Gastrocnemius medialis (tissue), 4 donors: ENCODE measurements at regions not wholly inside any gene's neighbourhood (a gene's known extent, or its start where the extent isn't known, plus 50 kb on each side); places are given as distances from the start of the nearest gene placed in this dataset.
A peak's percentile ranks its signal among the peaks of the same experiment; 100 is the strongest.

Experiments used
- ATAC-seq, 2 donors: fragments of 150-250 bp; one replicate each; pipeline ENCODE4 v1.9.1; 2016
- DNase-seq, 2 donors: peaks; one replicate each; pipeline ENCODE4 v3.0.0-alpha.2; 2019
- H3K27ac ChIP-seq, 4 donors: fragments of 200-600 bp; sonication (generic); 1 replicate in 1 of 4; 2 replicates in 3 of 4; pipeline ENCODE4 v1.5.1; 2016 to 2018; ENCODE audit warnings: mild to moderate bottlenecking in 2 of 4, moderate library complexity in 1 of 4
- H3K27me3 ChIP-seq, 3 donors: fragments of 200-600 bp; sonication (generic) in 2 of 3; 1 replicate in 1 of 3; 2 replicates in 2 of 3; pipeline versions ENCODE4 v1.5.1 to v1.6.0; 2016 to 2019; ENCODE audit warnings: mild to moderate bottlenecking in 1 of 3, moderate library complexity in 1 of 3
- H3K36me3 ChIP-seq, 2 donors: fragments of 200-600 bp; sonication (generic) in 1 of 2; one replicate each; pipeline ENCODE4 v1.5.1; 2017 to 2018
- H3K4me1 ChIP-seq, 2 donors: fragments of 200-600 bp; sonication (generic) in 1 of 2; one replicate each; pipeline ENCODE4 v1.5.1; 2016 to 2017; ENCODE audit warnings: mild to moderate bottlenecking in 2 of 2
- H3K4me3 ChIP-seq, 4 donors: fragments of 200-600 bp; sonication (generic) in 3 of 4; 1 replicate in 1 of 4; 2 replicates in 3 of 4; pipeline ENCODE4 v1.5.1; 2016 to 2019; ENCODE audit warnings: mild to moderate bottlenecking in 2 of 4
- H3K9me3 ChIP-seq, 3 donors: fragments of 200-600 bp; sonication (generic) in 2 of 3; 1 replicate in 1 of 3; 2 replicates in 2 of 3; pipeline ENCODE4 v1.5.1; 2016 to 2019
- POLR2A ChIP-seq, 2 donors: fragments of 450-650 bp; IDR thresholded peaks; one replicate each; pipeline ENCODE4 v1.6.1; 2017; ENCODE audit warnings: antibody characterized with exemption in 2 of 2, mild to moderate bottlenecking in 2 of 2, moderate library complexity in 2 of 2
- in situ Hi-C, 4 donors: fragments of 200-750 bp; cut with MboI; loops; one replicate each; pipeline versions ENCODE4 v1.15.0 to v1.8.0; 2017; ENCODE audit warnings: low sequenced_read_pairs in 4 of 4
- intact Hi-C: fragments of 100-400 bp; cut with DNase I; formaldehyde crosslinking; loops from one replicate; pipeline ENCODE4 v1.15.1; 2023; ENCODE audit warnings: low total_unique reads
- microRNA-seq, 2 donors: library from miRNA; unstranded; fragments of <30 nt; microRNA quantifications; one replicate each; pipeline ENCODE4, GENCODE V29; 2016; ENCODE audit warnings: borderline replicate concordance in 2 of 2
- TF ChIP-seq, protein P1 (sequence below), 5 experiments: fragments of 450-650 bp in 3 of 5; fragments of 200-600 bp in 2 of 5; sonication (generic) in 2 of 5; IDR thresholded peaks in 4 of 5; conservative IDR thresholded peaks in 1 of 5; 1 replicate in 4 of 5; 2 replicates in 1 of 5; pipeline ENCODE4 v1.5.1; 2016 to 2019; ENCODE audit warnings: antibody characterized with exemption in 5 of 5, mild to moderate bottlenecking in 3 of 5, moderate library complexity in 3 of 5

DNA sequence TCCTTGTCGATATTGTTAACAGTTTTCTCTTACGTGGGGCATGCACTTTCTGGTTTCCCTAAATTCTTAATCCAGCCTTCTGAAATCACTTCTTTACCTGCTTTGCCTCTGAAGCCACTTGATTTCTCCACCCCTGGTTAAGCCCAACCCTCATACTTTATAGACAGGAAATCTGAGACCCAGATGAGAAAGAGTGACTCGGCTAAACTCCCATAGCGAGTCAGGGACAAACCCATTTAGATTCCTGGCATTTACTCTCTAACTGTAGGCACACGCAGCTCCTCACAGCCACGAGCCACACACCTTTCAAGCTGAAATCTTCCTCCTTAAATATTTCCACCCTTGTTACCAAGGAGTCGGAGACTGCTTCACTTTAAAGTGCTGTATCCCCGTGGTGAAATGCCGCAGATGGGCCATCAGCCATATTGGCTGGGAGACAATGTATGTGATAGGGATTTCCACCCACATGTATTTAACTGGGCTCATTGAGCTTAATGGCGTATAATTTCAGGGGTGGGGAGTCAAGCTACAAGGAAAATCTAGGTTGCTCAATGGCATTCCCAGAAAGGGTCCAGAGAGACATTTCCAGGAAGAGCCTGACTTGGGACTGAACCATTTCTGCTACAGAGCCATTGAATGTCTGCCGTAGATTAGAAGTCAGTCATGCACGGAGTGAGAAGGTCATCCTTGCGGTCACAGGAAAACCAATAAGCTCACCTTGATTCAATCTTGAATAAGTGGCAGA, 49.9 kb upstream of the GRK3 start:
- no peak for TF ChIP-seq POLR2A (IDR thresholded peaks at IDR 0.05)
- TF ChIP-seq, protein P1, sequence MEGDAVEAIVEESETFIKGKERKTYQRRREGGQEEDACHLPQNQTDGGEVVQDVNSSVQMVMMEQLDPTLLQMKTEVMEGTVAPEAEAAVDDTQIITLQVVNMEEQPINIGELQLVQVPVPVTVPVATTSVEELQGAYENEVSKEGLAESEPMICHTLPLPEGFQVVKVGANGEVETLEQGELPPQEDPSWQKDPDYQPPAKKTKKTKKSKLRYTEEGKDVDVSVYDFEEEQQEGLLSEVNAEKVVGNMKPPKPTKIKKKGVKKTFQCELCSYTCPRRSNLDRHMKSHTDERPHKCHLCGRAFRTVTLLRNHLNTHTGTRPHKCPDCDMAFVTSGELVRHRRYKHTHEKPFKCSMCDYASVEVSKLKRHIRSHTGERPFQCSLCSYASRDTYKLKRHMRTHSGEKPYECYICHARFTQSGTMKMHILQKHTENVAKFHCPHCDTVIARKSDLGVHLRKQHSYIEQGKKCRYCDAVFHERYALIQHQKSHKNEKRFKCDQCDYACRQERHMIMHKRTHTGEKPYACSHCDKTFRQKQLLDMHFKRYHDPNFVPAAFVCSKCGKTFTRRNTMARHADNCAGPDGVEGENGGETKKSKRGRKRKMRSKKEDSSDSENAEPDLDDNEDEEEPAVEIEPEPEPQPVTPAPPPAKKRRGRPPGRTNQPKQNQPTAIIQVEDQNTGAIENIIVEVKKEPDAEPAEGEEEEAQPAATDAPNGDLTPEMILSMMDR (IDR thresholded peaks at IDR 0.05 in 4 of 5, conservative IDR thresholded peaks at IDR 0.05 in 1 of 5): no peak
- Histone ChIP-seq H3K27me3 (no peaks in the 10 kb centered on the region), H3K4me1 (no peaks in the 10 kb centered on the region), H3K9me3 (no peaks in the 10 kb centered on the region), H3K36me3 (no peaks in the 10 kb centered on the region), H3K27ac (no peak overlapping the region), H3K4me3 (no peak overlapping the region)
- in situ Hi-C loops: no loop called here
- intact Hi-C loops: no loop called here
- no peak for DNase-seq
- peak in 1 of 2 donors; percentile 53 for ATAC-seq

Small RNA genes lying in the stretch of these regions (microRNA-seq; reads per million reads assigned to microRNA genes)
- gene MIR6817: 0 reads per million in 2 donors
